NCI-H526 (cell line): ENCODE measurements at regions not wholly inside any gene's neighbourhood (a gene's known extent, or its start where the extent isn't known, plus 50 kb on each side); places are given as distances from the start of the nearest gene placed in this dataset.
A peak's percentile ranks its signal among the peaks of the same experiment; 100 is the strongest.
"Not testable (repeated sequence)": the region's sequence is repeated elsewhere in the genome, so short reads cannot be mapped to it uniquely, and the experiment has no call there.

ENCODE experiments used
- DNase-seq, 2 experiments: peaks; one replicate each; lab custom pipeline; 2025; lab: John Stamatoyannopoulos, UW

- no peak for DNase-seq
Measured at GRCh38 chr5:96133341-96134079, 171.9 kb upstream of the ELL2 start.

- DNase-seq: no peak
Measured at GRCh38 chr5:96129276-96129675, 167.6 kb upstream of the ELL2 start.

- DNase-seq: no peak
Measured at GRCh38 chr5:96128204-96128864, 166.7 kb upstream of the ELL2 start.

GRCh38 chr5:96127538-96127937, 165.9 kb upstream of the ELL2 start:
- no peak for DNase-seq

- peak in 1 of 2 experiments; percentile 36 for DNase-seq
Measured at GRCh38 chr5:96125231-96125891, 163.7 kb upstream of the ELL2 start.

GRCh38 chr5:96124589-96124988, 162.9 kb upstream of the ELL2 start:
- DNase-seq: no peak

GRCh38 chr5:96123418-96123817, 161.8 kb upstream of the ELL2 start:
- no peak for DNase-seq

- no peak for DNase-seq
Measured at GRCh38 chr5:96121364-96121763, 159.7 kb upstream of the ELL2 start.

- no peak for DNase-seq
Measured at GRCh38 chr5:96120120-96120519, 158.5 kb upstream of the ELL2 start.

- DNase-seq: no peak
Measured at GRCh38 chr5:96117771-96118651, 156.4 kb upstream of the ELL2 start.

GRCh38 chr5:96115147-96115807, 153.6 kb upstream of the ELL2 start:
- no peak for DNase-seq

GRCh38 chr5:96114736-96115135, 153.1 kb upstream of the ELL2 start:
- no peak for DNase-seq

- no peak for DNase-seq
Measured at GRCh38 chr5:96113170-96113939, 151.7 kb upstream of the ELL2 start.

- no peak for DNase-seq
Measured at GRCh38 chr5:96112703-96113102, 151.1 kb upstream of the ELL2 start.

- no peak for DNase-seq
Measured at GRCh38 chr5:96112123-96112670, 150.5 kb upstream of the ELL2 start.

GRCh38 chr5:96111080-96111756, 149.6 kb upstream of the ELL2 start:
- no peak for DNase-seq

- no peak for DNase-seq
Measured at GRCh38 chr5:96110300-96110699, 148.6 kb upstream of the ELL2 start.

- peak in 1 of 2 experiments; percentile 3 for DNase-seq
Measured at GRCh38 chr5:96108629-96109028, 147.0 kb upstream of the ELL2 start.

- not testable (repeated sequence) for DNase-seq
Measured at GRCh38 chr5:96103829-96104228, 142.2 kb upstream of the ELL2 start.
